Esophagus squamous epithelium (tissue), 5 donors: ENCODE measurements at regions not wholly inside any gene's neighbourhood (a gene's known extent, or its start where the extent isn't known, plus 50 kb on each side); places are given as distances from the start of the nearest gene placed in this dataset.
A peak's percentile ranks its signal among the peaks of the same experiment; 100 is the strongest.

Source experiments
- DNase-seq: peaks from one replicate; lab custom pipeline; 2025; lab: John Stamatoyannopoulos, UW
- H3K27ac ChIP-seq, 4 donors: fragments of 200-600 bp; sonication (generic); one replicate each; pipeline ENCODE4 v1.5.1; 2016 to 2019; ENCODE audit warnings: mild to moderate bottlenecking in 1 of 4
- H3K27me3 ChIP-seq, 4 donors: fragments of 200-600 bp; sonication (generic); 1 replicate in 3 of 4; 2 replicates in 1 of 4; pipeline versions ENCODE4 v1.5.1 to v1.6.0; 2017 to 2021; ENCODE audit warnings: antibody characterized with exemption in 1 of 4
- H3K36me3 ChIP-seq, 3 donors: fragments of 200-600 bp; sonication (generic); one replicate each; pipeline ENCODE4 v1.5.1; 2016 to 2019
- H3K4me1 ChIP-seq, 3 donors: fragments of 200-600 bp; sonication (generic); one replicate each; pipeline ENCODE4 v1.5.1; 2017 to 2019
- H3K4me3 ChIP-seq, 4 donors: fragments of 200-600 bp; sonication (generic); 1 replicate in 3 of 4; 2 replicates in 1 of 4; pipeline ENCODE4 v1.5.1; 2016 to 2019; ENCODE audit warnings: mild to moderate bottlenecking in 2 of 4, moderate library complexity in 1 of 4
- H3K9me3 ChIP-seq, 3 donors: fragments of 200-600 bp; sonication (generic); one replicate each; pipeline ENCODE4 v1.5.1; 2016 to 2019
- CTCF ChIP-seq, 6 experiments: fragments of 450-650 bp in 4 of 6; fragments of 200-600 bp in 2 of 6; sonication (generic) in 2 of 6; IDR thresholded peaks; one replicate each; pipeline ENCODE4 v1.5.1; 2016 to 2019; ENCODE audit warnings: antibody characterized with exemption in 6 of 6, mild to moderate bottlenecking in 4 of 6, moderate library complexity in 4 of 6
- POLR2A ChIP-seq, 4 donors: fragments of 450-650 bp; IDR thresholded peaks; one replicate each; pipeline ENCODE4 v1.6.1; 2017; ENCODE audit warnings: antibody characterized with exemption in 4 of 4, mild to moderate bottlenecking in 4 of 4, moderate library complexity in 3 of 4
- WGBS, 2 donors: methylation state at CpG; one replicate each; pipeline ENCODE4 v1.1.5; 2018; 5-methylcytosine and 5-hydroxymethylcytosine counted together
- intact Hi-C: fragments of 100-400 bp; cut with DNase I; formaldehyde crosslinking; loops from one replicate; pipeline ENCODE4 v1.15.0; 2022
- donor health status: DM: yes; HTN: yes; CAD: no.

DNA sequence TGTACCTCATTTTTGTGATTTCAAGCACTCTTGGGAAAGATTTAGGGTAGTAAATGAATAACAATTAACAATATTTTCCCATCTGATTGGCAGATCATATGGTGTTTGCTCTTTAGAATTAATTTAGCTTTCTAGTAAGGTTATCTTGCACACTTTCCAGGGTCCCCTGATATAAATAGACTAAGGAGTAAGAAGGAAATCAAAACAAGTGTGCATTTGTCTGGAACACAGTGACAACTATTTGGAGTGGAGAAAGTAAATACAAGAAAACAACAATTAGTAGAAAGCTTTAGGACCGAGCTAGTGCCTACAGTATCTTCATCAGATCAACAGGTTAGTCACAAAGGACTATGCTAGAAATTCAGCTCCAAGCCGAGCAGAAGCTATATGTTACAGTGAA is 429.5 kb downstream of the COG6 start:
- Histone ChIP-seq H3K27me3 (no peaks in the 10 kb centered on the region), H3K4me1 (peaks cover 0 to 29% (median 5%) of the 10 kb centered on the region in 3 donors), H3K36me3 (no peaks in the 10 kb centered on the region), H3K4me3 (no peak overlapping the region), H3K27ac (no peak overlapping the region), H3K9me3 (no peaks in the 10 kb centered on the region)
- WGBS, 2 donors: 70 to 74% methylated on average over 2 of the region's 2 CpGs
- TF ChIP-seq POLR2A (IDR thresholded peaks at IDR 0.05) (no peak), CTCF (IDR thresholded peaks at IDR 0.05) (no peak)
- DNase-seq: no peak
- intact Hi-C loops: no loop called here

GRCh38 chr13:40087091-40088002 is 431.9 kb downstream of the COG6 start:
- intact Hi-C loops: no loop called here
- whole genome bisulfite sequencing, 2 donors: 39 to 57% methylated on average over 12 to 15 of the region's 15 CpGs

GRCh38 chr13:40094056-40094455 is 438.6 kb downstream of the COG6 start:
- peaks cover 0 to 5% (median 0%) of the 10 kb centered on the region in 3 donors for H3K4me1 ChIP-seq
- H3K27ac ChIP-seq: no peak overlapping the region
- H3K9me3 ChIP-seq: peaks cover 0 to 2% (median 0%) of the 10 kb centered on the region in 3 donors
- no peaks in the 10 kb centered on the region for H3K27me3 ChIP-seq
- no peak overlapping the region for H3K4me3 ChIP-seq
- WGBS, 2 donors: 58 to 68% methylated on average over 4 of the region's 4 CpGs
- no peak for DNase-seq
- TF ChIP-seq CTCF (IDR thresholded peaks at IDR 0.05) (no peak), POLR2A (IDR thresholded peaks at IDR 0.05) (no peak)
- intact Hi-C loops: no loop called here
- H3K36me3 ChIP-seq: no peaks in the 10 kb centered on the region

More at GRCh38 chr13:40087091-40088002, 431.9 kb downstream of the COG6 start:
- no peaks in the 10 kb centered on the region for H3K36me3 ChIP-seq
- H3K9me3 ChIP-seq: no peaks in the 10 kb centered on the region
- H3K27ac ChIP-seq: peak overlapping the region in 1 of 4 donors; percentile 58
- H3K4me1 ChIP-seq: peaks cover 0 to 29% (median 5%) of the 10 kb centered on the region in 3 donors
- H3K4me3 ChIP-seq: no peak overlapping the region
- no peak for DNase-seq
- H3K27me3 ChIP-seq: no peaks in the 10 kb centered on the region
- TF ChIP-seq CTCF (IDR thresholded peaks at IDR 0.05) (no peak), POLR2A (IDR thresholded peaks at IDR 0.05) (no peak)

DNA sequence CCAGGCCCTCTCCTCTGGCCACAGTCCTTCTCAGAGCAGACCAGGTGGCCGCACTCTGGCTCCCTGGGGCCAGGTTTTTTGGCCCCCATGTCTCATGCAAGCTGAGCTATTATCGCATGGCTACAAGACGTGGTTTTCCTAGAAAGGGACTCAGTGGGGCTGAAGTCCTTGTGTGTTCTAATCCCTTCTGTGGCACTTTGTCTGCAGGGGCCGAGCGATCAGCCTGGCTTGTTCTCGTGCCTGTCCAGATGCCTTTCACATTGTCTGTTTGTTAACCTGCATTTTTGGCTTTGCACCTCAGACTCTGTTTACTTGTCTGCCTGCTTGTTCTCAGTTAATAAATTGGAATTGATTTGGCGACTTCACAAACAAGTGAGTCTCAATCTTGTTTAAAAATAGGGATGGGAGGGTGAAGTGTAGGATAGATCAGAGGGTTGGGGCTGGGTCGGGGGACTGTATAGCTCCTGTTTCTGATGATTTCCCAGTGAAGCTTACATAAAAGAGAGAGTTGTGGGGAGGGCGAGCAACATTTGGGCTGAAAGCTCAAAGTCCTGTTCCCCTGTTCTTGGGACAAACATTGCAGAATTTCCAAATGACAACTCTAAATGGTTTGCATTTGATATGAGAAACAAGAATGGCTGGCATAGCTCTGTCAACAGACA is 440.4 kb downstream of the COG6 start:
- TF ChIP-seq POLR2A (IDR thresholded peaks at IDR 0.05): no peak
- TF ChIP-seq CTCF (IDR thresholded peaks at IDR 0.05): no peak
- Histone ChIP-seq H3K9me3 (peaks cover 0 to 8% (median 0%) of the 10 kb centered on the region in 3 donors), H3K27me3 (no peaks in the 10 kb centered on the region), H3K27ac (no peak overlapping the region), H3K4me3 (no peak overlapping the region), H3K36me3 (no peaks in the 10 kb centered on the region), H3K4me1 (peaks cover 0 to 5% (median 0%) of the 10 kb centered on the region in 3 donors)
- WGBS, 2 donors: 91 to 92% methylated on average over 5 to 9 of the region's 9 CpGs
- intact Hi-C loops: no loop called here
- DNase-seq: no peak
